SK-N-SH treated with all-trans-retinoic acid at 6 μM for 48 hours (cell line): ENCODE measurements at regions not wholly inside any gene's neighbourhood (a gene's known extent, or its start where the extent isn't known, plus 50 kb on each side); places are given as distances from the start of the nearest gene placed in this dataset.

Experiments used
- ATAC-seq: fragments of 200-7000 bp; cut with Tn5 transposase; 3 replicates; pipeline ENCODE4 v1.9.1; 2020; ENCODE audit warnings: mild to moderate bottlenecking, moderate library complexity
- ARNTL ChIP-seq: fragments of 450-650 bp; formaldehyde crosslinking; IDR thresholded peaks from 2 replicates; pipeline ENCODE4 v1.5.0; 2020; ENCODE audit warnings: low read depth, mild to moderate bottlenecking, moderate library complexity, borderline replicate concordance
- BACH2 ChIP-seq: fragments of 250-450 bp; sonication (Bioruptor Pico); IDR thresholded peaks from 2 replicates; pipeline ENCODE4 v1.9.0; 2021; ENCODE audit warnings: mild to moderate bottlenecking, borderline replicate concordance
- CREB5 ChIP-seq: fragments of 250-450 bp; sonication (Bioruptor Pico); IDR thresholded peaks from 2 replicates; pipeline ENCODE4 v1.5.1; 2020; ENCODE audit warnings: low read depth, mild to moderate bottlenecking, moderate library complexity
- CSDC2 ChIP-seq: fragments of 250-450 bp; sonication (Bioruptor Pico); IDR thresholded peaks from 2 replicates; pipeline ENCODE4 v1.5.0; 2020; ENCODE audit warnings: mild to moderate bottlenecking, moderate library complexity
- CSRNP3 ChIP-seq: fragments of 250-450 bp; sonication (Bioruptor Pico); IDR thresholded peaks from 2 replicates; pipeline ENCODE4 v1.5.1; 2021; ENCODE audit warnings: mild to moderate bottlenecking, moderate library complexity
- ESRRG ChIP-seq: fragments of 250-450 bp; sonication (Bioruptor Pico); IDR thresholded peaks from 2 replicates; pipeline ENCODE4 v1.6.1; 2021; ENCODE audit warnings: mild to moderate bottlenecking
- GLIS3 ChIP-seq: fragments of 250-450 bp; sonication (Bioruptor Pico); IDR thresholded peaks from 2 replicates; pipeline ENCODE4 v1.5.0; 2020; ENCODE audit warnings: mild to moderate bottlenecking, moderate library complexity
- ISL1 ChIP-seq: fragments of 250-450 bp; sonication (Bioruptor Pico); IDR thresholded peaks from 2 replicates; pipeline ENCODE4 v2.1.2; 2022; ENCODE audit warnings: mild to moderate bottlenecking, moderate library complexity
- PATZ1 ChIP-seq: fragments of 250-450 bp; sonication (Bioruptor Pico); IDR thresholded peaks from 2 replicates; pipeline ENCODE4 v1.8.0; 2020; ENCODE audit warnings: mild to moderate bottlenecking, moderate library complexity, borderline replicate concordance
- PPARA ChIP-seq: fragments of 250-450 bp; sonication (Bioruptor Pico); IDR thresholded peaks from 2 replicates; pipeline ENCODE4 v1.5.0; 2020; ENCODE audit warnings: mild to moderate bottlenecking, borderline replicate concordance
- RARB ChIP-seq: fragments of 250-450 bp; sonication (Bioruptor Pico); IDR thresholded peaks from 2 replicates; pipeline ENCODE4 v1.8.0; 2021; ENCODE audit warnings: mild to moderate bottlenecking, moderate library complexity
- SNAI2 ChIP-seq: fragments of 250-450 bp; sonication (Bioruptor Pico); IDR thresholded peaks from 2 replicates; pipeline ENCODE4 v1.5.0; 2020; ENCODE audit warnings: mild to moderate bottlenecking, moderate library complexity
- TCF4 ChIP-seq: fragments of 250-450 bp; sonication (Bioruptor Pico); IDR thresholded peaks from 2 replicates; pipeline ENCODE4 v1.8.0; 2021; ENCODE audit warnings: mild to moderate bottlenecking, moderate library complexity, borderline replicate concordance
- TOX ChIP-seq: fragments of 250-450 bp; sonication (Bioruptor Pico); IDR thresholded peaks from 2 replicates; pipeline ENCODE4 v1.8.0; 2021; ENCODE audit warnings: mild to moderate bottlenecking, moderate library complexity, borderline replicate concordance
- TSHZ2 ChIP-seq: fragments of 250-450 bp; sonication (Bioruptor Pico); IDR thresholded peaks from 2 replicates; pipeline ENCODE4 v1.5.0; 2020; ENCODE audit warnings: mild to moderate bottlenecking, moderate library complexity
- ZC3H10 ChIP-seq: fragments of 250-450 bp; sonication (Bioruptor Pico); IDR thresholded peaks from 2 replicates; pipeline ENCODE4 v1.5.1; 2021; ENCODE audit warnings: mild to moderate bottlenecking, moderate library complexity
- ZFP3 ChIP-seq: fragments of 250-450 bp; sonication (Bioruptor Pico); IDR thresholded peaks from 2 replicates; pipeline ENCODE4 v1.5.0; 2020; ENCODE audit warnings: mild to moderate bottlenecking, moderate library complexity
- ZFP30 ChIP-seq: fragments of 450-650 bp; formaldehyde crosslinking; IDR thresholded peaks from 2 replicates; pipeline ENCODE4 v1.5.0; 2022; ENCODE audit warnings: mild to moderate bottlenecking, moderate library complexity
- ZNF565 ChIP-seq: fragments of 450-650 bp; formaldehyde crosslinking; conservative IDR thresholded peaks from 2 replicates; pipeline ENCODE4 v1.5.0; 2020; ENCODE audit warnings: low read depth, mild to moderate bottlenecking, moderate library complexity
- ZNF70 ChIP-seq: fragments of 450-650 bp; formaldehyde crosslinking; IDR thresholded peaks from 2 replicates; pipeline ENCODE4 v1.5.0; 2020; ENCODE audit warnings: mild to moderate bottlenecking, moderate library complexity
- ZNF8 ChIP-seq: fragments of 450-650 bp; formaldehyde crosslinking; IDR thresholded peaks from 2 replicates; pipeline ENCODE4 v1.5.0; 2020; ENCODE audit warnings: mild to moderate bottlenecking, moderate library complexity

DNA sequence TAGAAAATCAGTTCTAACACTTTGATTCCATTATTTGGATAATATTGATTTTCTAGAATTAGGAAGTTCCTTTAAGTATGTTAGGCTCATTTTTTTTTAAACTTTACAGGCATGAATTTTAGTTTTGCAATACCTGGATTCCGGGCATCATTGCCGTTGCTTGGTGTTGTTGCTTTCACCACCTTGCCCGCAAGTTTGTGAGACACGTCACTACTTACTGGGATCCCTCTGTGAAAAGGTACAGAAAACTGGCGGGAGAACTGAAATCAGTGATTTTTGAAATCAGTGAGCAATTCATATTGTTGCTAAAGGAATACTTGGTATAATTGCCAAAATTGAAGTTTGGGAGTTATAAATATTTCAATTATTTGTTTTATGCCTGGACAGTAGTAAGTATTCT is 232.3 kb upstream of the NPY start:
- ATAC-seq, result no peak
- TF ChIP-seq ZFP3 (CRISPR knock-in tag), result no peak
- no peak for TF ChIP-seq ZC3H10
- TF ChIP-seq CREB5 (CRISPR knock-in tag), result no peak
- TF ChIP-seq ZNF565, result no peak
- no peak for TF ChIP-seq ISL1 (CRISPR knock-in tag)
- no peak for TF ChIP-seq ZNF8 (CRISPR knock-in tag)
- no peak for TF ChIP-seq TSHZ2 (CRISPR knock-in tag)
- TF ChIP-seq CSRNP3 (CRISPR knock-in tag), result no peak
- no peak for TF ChIP-seq CSDC2
- TF ChIP-seq ARNTL (CRISPR knock-in tag), result no peak
- TF ChIP-seq PPARA (CRISPR knock-in tag), result no peak
- no peak for TF ChIP-seq BACH2 (CRISPR knock-in tag)
- no peak for TF ChIP-seq TCF4 (CRISPR knock-in tag)
- TF ChIP-seq PATZ1, result no peak
- TF ChIP-seq TOX (CRISPR knock-in tag), result no peak

DNA sequence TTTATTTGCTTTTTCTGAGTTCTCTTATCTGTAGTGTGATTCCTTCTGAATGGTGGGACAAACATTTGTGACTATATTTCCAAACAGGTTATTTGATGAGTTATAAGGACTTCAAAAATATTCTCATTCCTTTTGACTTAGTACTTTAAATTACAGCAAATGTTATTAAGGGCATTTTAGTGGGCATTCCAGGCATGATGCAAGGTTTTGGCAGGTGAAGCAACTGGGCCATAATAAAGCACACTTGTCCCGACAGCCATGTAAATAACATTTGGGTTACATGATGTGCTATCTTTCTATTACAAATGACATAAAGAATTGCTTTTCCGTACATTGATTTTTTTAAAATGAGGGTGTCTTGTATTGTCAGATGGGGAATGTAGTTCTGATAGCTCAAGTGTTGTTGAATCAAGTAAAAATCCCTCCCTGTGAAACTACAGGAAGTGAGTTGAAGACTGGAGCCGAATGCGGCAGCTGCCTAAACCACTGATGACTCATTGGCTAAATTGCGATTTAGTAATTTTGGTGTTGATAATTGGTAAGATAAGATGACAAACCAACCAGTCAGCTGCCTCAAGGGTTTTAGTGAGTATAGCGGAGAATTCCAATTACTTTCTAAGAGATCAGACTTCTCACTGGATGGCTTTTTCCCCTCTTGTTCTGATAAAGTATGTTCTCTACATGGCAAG is 231.3 kb upstream of the NPY start:
- peak; percentile 62 for ATAC-seq
- no peak for TF ChIP-seq ZNF70 (CRISPR knock-in tag)
- no peak for TF ChIP-seq RARB (CRISPR knock-in tag)
- no peak for TF ChIP-seq ZC3H10
- TF ChIP-seq CSDC2, result no peak
- no peak for TF ChIP-seq BACH2 (CRISPR knock-in tag)
- TF ChIP-seq CREB5 (CRISPR knock-in tag), result peak; percentile 87
- TF ChIP-seq GLIS3 (CRISPR knock-in tag), result no peak; the same call in 1 of the 2 replicates
- 0 out of 2 replicates have a peak, but pooled peaks have one; percentile 25 for TF ChIP-seq ESRRG (CRISPR knock-in tag)
- TF ChIP-seq ISL1 (CRISPR knock-in tag), result peak; percentile 97
- TF ChIP-seq ZFP30, result no peak
- TF ChIP-seq TSHZ2 (CRISPR knock-in tag), result no peak
- TF ChIP-seq TCF4 (CRISPR knock-in tag), result 0 out of 2 replicates have a peak, but pooled peaks have one; percentile 12
- no peak for TF ChIP-seq ZNF8 (CRISPR knock-in tag)
- TF ChIP-seq SNAI2 (CRISPR knock-in tag), result peak; percentile 76; the same call in 1 of the 2 replicates
- peak; percentile 30; the same call in 1 of the 2 replicates for TF ChIP-seq CSRNP3 (CRISPR knock-in tag)
- no peak for TF ChIP-seq ZNF565
- no peak for TF ChIP-seq TOX (CRISPR knock-in tag)
- TF ChIP-seq PATZ1, result no peak
